WTC11 (cell line): ENCODE measurements at regions not wholly inside any gene's neighbourhood (a gene's known extent, or its start where the extent isn't known, plus 50 kb on each side); places are given as distances from the start of the nearest gene placed in this dataset.

Experiments used
- ATAC-seq: fragments of 200-7000 bp; cut with Tn5 transposase; 2 replicates; pipeline ENCODE4 v1.10.0; 2021; ENCODE audit warnings: mild to moderate bottlenecking, moderate library complexity
- CTCF ChIA-PET: fragments of 300-600 bp; sonication (Branson Sonifier 250); formaldehyde crosslinking; loops from one replicate; lab custom pipeline; 2021; ENCODE audit warnings: antibody characterized with exemption; lab: Charles Lee
- POLR2A ChIA-PET: fragments of 350-600 bp; sonication (Branson Sonifier 250); formaldehyde crosslinking; loops from one replicate; lab custom pipeline; 2021; ENCODE audit warnings: antibody characterized with exemption; lab: Charles Lee
- DNase-seq: peaks from one replicate; pipeline ENCODE4 v3.0.0; 2021; ENCODE audit warnings: low spot score
- H3K27ac Mint-ChIP-seq: 2 replicates; pipeline ENCODE4 v1.8.0; 2021; ENCODE audit warnings: mixed read lengths
- H3K27me3 Mint-ChIP-seq: 2 replicates; pipeline ENCODE4 v1.8.0; 2021; ENCODE audit warnings: low read depth, mild to moderate bottlenecking, moderate library complexity, mixed read lengths
- H3K36me3 Mint-ChIP-seq: 2 replicates; pipeline ENCODE4 v1.8.0; 2021; ENCODE audit warnings: mixed read lengths
- H3K4me1 Mint-ChIP-seq: 2 replicates; pipeline ENCODE4 v1.8.0; 2022; ENCODE audit warnings: mixed read lengths
- H3K4me3 Mint-ChIP-seq: 2 replicates; pipeline ENCODE4 v1.8.0; 2021; ENCODE audit warnings: mild to moderate bottlenecking, moderate library complexity, mixed read lengths
- H3K9me3 Mint-ChIP-seq: 2 replicates; pipeline ENCODE4 v1.8.0; 2021; ENCODE audit warnings: mixed read lengths
- AR ChIP-seq: fragments of 250-450 bp; sonication (Bioruptor Pico); IDR thresholded peaks from 2 replicates; pipeline ENCODE4 v1.9.0; 2021; ENCODE audit warnings: mild to moderate bottlenecking
- ATF1 ChIP-seq: sonication (generic); formaldehyde crosslinking; IDR thresholded peaks from 2 replicates; pipeline ENCODE4 v1.8.1; 2023; ENCODE audit warnings: mild to moderate bottlenecking, moderate library complexity, missing genetic modification reagents
- E2F1 ChIP-seq: sonication (generic); formaldehyde crosslinking; IDR thresholded peaks from 2 replicates; pipeline ENCODE4 v1.8.0; 2022; ENCODE audit warnings: mild to moderate bottlenecking, missing genetic modification reagents
- FOXJ3 ChIP-seq: sonication (generic); formaldehyde crosslinking; IDR thresholded peaks from 2 replicates; pipeline ENCODE4 v1.9.0; 2021; ENCODE audit warnings: missing genetic modification reagents, mild to moderate bottlenecking, borderline replicate concordance
- FOXP1 ChIP-seq: sonication (generic); formaldehyde crosslinking; IDR thresholded peaks from 2 replicates; pipeline ENCODE4 v1.8.0; 2022; ENCODE audit warnings: missing genetic modification reagents, mild to moderate bottlenecking, moderate library complexity, borderline replicate concordance
- HMGA2 ChIP-seq: fragments of 250-450 bp; sonication (Bioruptor Pico); IDR thresholded peaks from 2 replicates; pipeline ENCODE4 v1.4.0; 2021; ENCODE audit warnings: mild to moderate bottlenecking, moderate library complexity
- HMGXB4 ChIP-seq: sonication (generic); formaldehyde crosslinking; IDR thresholded peaks from 2 replicates; pipeline ENCODE4 v1.8.1; 2023; ENCODE audit warnings: mild to moderate bottlenecking, moderate library complexity, missing genetic modification reagents
- IRF2 ChIP-seq: sonication (generic); formaldehyde crosslinking; IDR thresholded peaks from 2 replicates; pipeline ENCODE4 v1.8.0; 2022; ENCODE audit warnings: low read depth, missing genetic modification reagents, borderline replicate concordance
- JAZF1 ChIP-seq: fragments of 250-450 bp; sonication (Bioruptor Pico); IDR thresholded peaks from 2 replicates; pipeline ENCODE4 v1.9.0; 2021; ENCODE audit warnings: moderate library complexity, mild to moderate bottlenecking, inconsistent platforms
- PRRX2 ChIP-seq: fragments of 250-450 bp; sonication (Bioruptor Pico); IDR thresholded peaks from 2 replicates; pipeline ENCODE4 v1.8.0; 2021; ENCODE audit warnings: mild to moderate bottlenecking
- SP1 ChIP-seq: sonication (generic); formaldehyde crosslinking; conservative IDR thresholded peaks from 2 replicates; pipeline ENCODE4 v1.8.1; 2022; ENCODE audit warnings: missing genetic modification reagents
- ZBTB21 ChIP-seq: sonication (generic); formaldehyde crosslinking; IDR thresholded peaks from 2 replicates; pipeline ENCODE4 v1.8.1; 2023; ENCODE audit warnings: mild to moderate bottlenecking, missing genetic modification reagents, borderline replicate concordance
- ZMAT4 ChIP-seq: fragments of 250-450 bp; sonication (Bioruptor Pico); IDR thresholded peaks from 2 replicates; pipeline ENCODE4 v1.9.0; 2021; ENCODE audit warnings: mild to moderate bottlenecking
- ZNF121 ChIP-seq: sonication (generic); formaldehyde crosslinking; IDR thresholded peaks from 2 replicates; pipeline ENCODE4 v1.8.0; 2023; ENCODE audit warnings: missing genetic modification reagents
- ZNF219 ChIP-seq: sonication (generic); formaldehyde crosslinking; IDR thresholded peaks from 2 replicates; pipeline ENCODE4 v1.8.0; 2023; ENCODE audit warnings: missing genetic modification reagents, mild to moderate bottlenecking, borderline replicate concordance
- ZNF232 ChIP-seq: sonication (generic); formaldehyde crosslinking; IDR thresholded peaks from 2 replicates; pipeline ENCODE4 v1.8.0; 2022; ENCODE audit warnings: mild to moderate bottlenecking, missing genetic modification reagents
- ZNF263 ChIP-seq: sonication (generic); formaldehyde crosslinking; IDR thresholded peaks from 2 replicates; pipeline ENCODE4 v1.8.1; 2022; ENCODE audit warnings: low read depth, mild to moderate bottlenecking, moderate library complexity, missing genetic modification reagents
- ZNF532 ChIP-seq: fragments of 250-450 bp; sonication (Bioruptor Pico); IDR thresholded peaks from 2 replicates; pipeline ENCODE4 v1.9.0; 2021; ENCODE audit warnings: mild to moderate bottlenecking, borderline replicate concordance
- ZNF671 ChIP-seq: fragments of 250-450 bp; sonication (Bioruptor Pico); IDR thresholded peaks from 2 replicates; pipeline ENCODE4 v1.8.0; 2021; ENCODE audit warnings: mild to moderate bottlenecking
- TF ChIP-seq, protein P1 (sequence below): sonication (generic); formaldehyde crosslinking; IDR thresholded peaks from 2 replicates; pipeline ENCODE4 v1.8.0; 2023; ENCODE audit warnings: missing genetic modification reagents
- TF ChIP-seq, protein P2 (sequence below): sonication (generic); formaldehyde crosslinking; IDR thresholded peaks from 2 replicates; pipeline ENCODE4 v1.8.1; 2023; ENCODE audit warnings: mild to moderate bottlenecking, missing genetic modification reagents
- TF ChIP-seq, protein P3 (sequence below): sonication (generic); formaldehyde crosslinking; conservative IDR thresholded peaks from 2 replicates; pipeline ENCODE4 v1.8.1; 2023; ENCODE audit warnings: mild to moderate bottlenecking, low read depth, missing genetic modification reagents, moderate library complexity

DNA sequence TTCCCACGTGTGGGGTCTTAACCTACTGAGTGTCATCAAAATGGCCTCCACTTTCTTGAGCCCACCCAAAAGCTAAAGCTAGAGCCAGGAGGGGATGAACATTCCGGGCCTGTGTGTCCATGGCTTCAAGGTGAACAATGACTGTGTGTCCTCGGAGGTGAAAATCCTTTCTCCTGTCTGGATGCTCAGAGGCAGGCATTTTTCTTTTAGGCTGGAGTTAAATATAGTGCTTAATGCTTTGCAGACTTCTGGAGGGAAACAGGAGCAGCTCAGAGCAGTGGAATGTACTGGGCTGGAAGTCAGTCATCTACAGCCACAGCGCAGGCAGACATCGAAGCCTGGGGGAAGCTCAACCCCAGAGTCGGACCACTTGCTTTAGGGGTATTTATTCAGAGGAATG is 68.6 kb upstream of the TMEM45B start (continued):
- no peak for TF ChIP-seq ZNF532
- no peak for TF ChIP-seq IRF2 (CRISPR knock-in tag)
- no peak for TF ChIP-seq FOXJ3 (CRISPR knock-in tag)
- no peak for TF ChIP-seq ZNF671 (CRISPR knock-in tag)
- no peak for TF ChIP-seq FOXP1 (CRISPR knock-in tag)
- no peak for TF ChIP-seq AR (CRISPR knock-in tag)
- no peak for TF ChIP-seq JAZF1 (CRISPR knock-in tag)
- no peak for TF ChIP-seq HMGXB4 (CRISPR knock-in tag)
- TF ChIP-seq ZNF121 (CRISPR knock-in tag) = no peak
- no peak for TF ChIP-seq SP1
- no peak for TF ChIP-seq ZNF219 (CRISPR knock-in tag)
- TF ChIP-seq, protein P1, sequence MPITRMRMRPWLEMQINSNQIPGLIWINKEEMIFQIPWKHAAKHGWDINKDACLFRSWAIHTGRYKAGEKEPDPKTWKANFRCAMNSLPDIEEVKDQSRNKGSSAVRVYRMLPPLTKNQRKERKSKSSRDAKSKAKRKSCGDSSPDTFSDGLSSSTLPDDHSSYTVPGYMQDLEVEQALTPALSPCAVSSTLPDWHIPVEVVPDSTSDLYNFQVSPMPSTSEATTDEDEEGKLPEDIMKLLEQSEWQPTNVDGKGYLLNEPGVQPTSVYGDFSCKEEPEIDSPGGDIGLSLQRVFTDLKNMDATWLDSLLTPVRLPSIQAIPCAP = no peak
- TF ChIP-seq ZMAT4 (CRISPR knock-in tag) = no peak
- TF ChIP-seq ZBTB21 (CRISPR knock-in tag) = no peak
- TF ChIP-seq PRRX2 (CRISPR knock-in tag) = no peak
- no peak for TF ChIP-seq ZNF232 (CRISPR knock-in tag)
- no peak for TF ChIP-seq ZNF263
- no peak for TF ChIP-seq ATF1 (CRISPR knock-in tag)
- TF ChIP-seq HMGA2 (CRISPR knock-in tag) = no peak

DNA sequence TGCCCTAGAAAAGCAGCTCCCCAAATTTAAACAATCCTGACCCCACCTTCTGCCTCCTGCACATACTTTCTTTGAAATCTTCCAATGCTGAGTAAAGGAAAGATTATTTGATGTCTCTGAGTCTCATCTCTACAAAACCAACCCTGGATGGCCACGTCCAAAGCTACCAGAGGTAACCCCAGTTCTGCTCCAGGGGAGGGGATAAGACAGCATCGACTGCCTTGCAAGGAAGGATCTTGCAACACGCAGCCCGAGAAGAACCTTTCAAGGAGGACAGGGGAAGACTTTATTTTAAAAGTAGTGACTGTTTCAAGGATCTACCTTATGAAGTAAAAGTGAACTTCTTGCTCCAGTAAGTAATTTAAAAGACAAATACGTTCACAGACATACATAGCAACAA is 66.5 kb upstream of the TMEM45B start:
- DNase-seq (no peak), ATAC-seq (no peak)
- Mint-ChIP-seq H3K4me3 (no peak overlapping the region), H3K27me3 (peaks cover 21% of the 10 kb centered on the region), H3K36me3 (no peaks in the 10 kb centered on the region), H3K27ac (no peak overlapping the region), H3K4me1 (no peaks in the 10 kb centered on the region), H3K9me3 (peaks cover 9% of the 10 kb centered on the region)
- POLR2A ChIA-PET = no interaction called here
- CTCF ChIA-PET = interaction anchor here (1.2 to 1.4 kb wide), 2 partner anchors 54 to 386 kb away, joined by 4 to 12 read pairs; no protein-coding TSS in a partner anchor
- TF ChIP-seq E2F1 = no peak
- TF ChIP-seq, protein P2, sequence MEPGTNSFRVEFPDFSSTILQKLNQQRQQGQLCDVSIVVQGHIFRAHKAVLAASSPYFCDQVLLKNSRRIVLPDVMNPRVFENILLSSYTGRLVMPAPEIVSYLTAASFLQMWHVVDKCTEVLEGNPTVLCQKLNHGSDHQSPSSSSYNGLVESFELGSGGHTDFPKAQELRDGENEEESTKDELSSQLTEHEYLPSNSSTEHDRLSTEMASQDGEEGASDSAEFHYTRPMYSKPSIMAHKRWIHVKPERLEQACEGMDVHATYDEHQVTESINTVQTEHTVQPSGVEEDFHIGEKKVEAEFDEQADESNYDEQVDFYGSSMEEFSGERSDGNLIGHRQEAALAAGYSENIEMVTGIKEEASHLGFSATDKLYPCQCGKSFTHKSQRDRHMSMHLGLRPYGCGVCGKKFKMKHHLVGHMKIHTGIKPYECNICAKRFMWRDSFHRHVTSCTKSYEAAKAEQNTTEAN (CRISPR knock-in tag) = no peak
- TF ChIP-seq, protein P1 = no peak
- no peak for TF ChIP-seq JAZF1 (CRISPR knock-in tag)
- TF ChIP-seq, protein P3, sequence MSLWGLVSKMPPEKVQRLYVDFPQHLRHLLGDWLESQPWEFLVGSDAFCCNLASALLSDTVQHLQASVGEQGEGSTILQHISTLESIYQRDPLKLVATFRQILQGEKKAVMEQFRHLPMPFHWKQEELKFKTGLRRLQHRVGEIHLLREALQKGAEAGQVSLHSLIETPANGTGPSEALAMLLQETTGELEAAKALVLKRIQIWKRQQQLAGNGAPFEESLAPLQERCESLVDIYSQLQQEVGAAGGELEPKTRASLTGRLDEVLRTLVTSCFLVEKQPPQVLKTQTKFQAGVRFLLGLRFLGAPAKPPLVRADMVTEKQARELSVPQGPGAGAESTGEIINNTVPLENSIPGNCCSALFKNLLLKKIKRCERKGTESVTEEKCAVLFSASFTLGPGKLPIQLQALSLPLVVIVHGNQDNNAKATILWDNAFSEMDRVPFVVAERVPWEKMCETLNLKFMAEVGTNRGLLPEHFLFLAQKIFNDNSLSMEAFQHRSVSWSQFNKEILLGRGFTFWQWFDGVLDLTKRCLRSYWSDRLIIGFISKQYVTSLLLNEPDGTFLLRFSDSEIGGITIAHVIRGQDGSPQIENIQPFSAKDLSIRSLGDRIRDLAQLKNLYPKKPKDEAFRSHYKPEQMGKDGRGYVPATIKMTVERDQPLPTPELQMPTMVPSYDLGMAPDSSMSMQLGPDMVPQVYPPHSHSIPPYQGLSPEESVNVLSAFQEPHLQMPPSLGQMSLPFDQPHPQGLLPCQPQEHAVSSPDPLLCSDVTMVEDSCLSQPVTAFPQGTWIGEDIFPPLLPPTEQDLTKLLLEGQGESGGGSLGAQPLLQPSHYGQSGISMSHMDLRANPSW (CRISPR knock-in tag) = no peak
